Thyroid gland (tissue), 4 donors: ENCODE measurements at regions not wholly inside any gene's neighbourhood (a gene's known extent, or its start where the extent isn't known, plus 50 kb on each side); places are given as distances from the start of the nearest gene placed in this dataset.

Source experiments
- POLR2A ChIP-seq, 2 donors: fragments of 450-650 bp; IDR thresholded peaks; one replicate each; pipeline ENCODE4 v1.6.1; 2017; ENCODE audit warnings: antibody characterized with exemption in 2 of 2, mild to moderate bottlenecking in 2 of 2, moderate library complexity in 1 of 2
- TF ChIP-seq, protein P1 (sequence below), 6 experiments: fragments of 200-600 bp in 3 of 6; fragments of 450-650 bp in 3 of 6; sonication (generic) in 3 of 6; IDR thresholded peaks; one replicate each; pipeline ENCODE4 v1.5.1; 2016 to 2019; ENCODE audit warnings: antibody characterized with exemption in 6 of 6, mild to moderate bottlenecking in 2 of 6, inconsistent platforms in 1 of 6, moderate library complexity in 1 of 6

DNA sequence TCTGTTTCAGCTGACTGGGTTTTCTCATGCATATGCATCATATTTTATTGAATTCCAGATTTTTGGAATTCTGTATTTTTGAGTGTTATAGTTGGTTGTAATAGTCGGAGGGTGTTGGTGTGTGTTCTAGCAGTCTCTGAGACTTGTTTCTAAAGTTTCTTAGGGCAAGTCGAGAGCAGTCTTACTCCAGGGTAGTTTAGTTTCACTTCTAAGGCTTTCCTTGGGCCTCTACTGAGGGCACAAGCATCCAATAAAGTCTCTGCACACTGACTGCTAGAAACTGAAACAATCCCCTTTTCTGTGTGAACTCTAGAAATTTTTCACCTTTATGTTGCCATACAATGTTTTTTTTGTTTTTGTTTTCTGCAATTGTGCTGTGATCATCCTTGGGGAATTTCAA is 663.7 kb upstream of the LRATD1 start:
- no peak for TF ChIP-seq POLR2A (IDR thresholded peaks at IDR 0.05)
- TF ChIP-seq, protein P1, sequence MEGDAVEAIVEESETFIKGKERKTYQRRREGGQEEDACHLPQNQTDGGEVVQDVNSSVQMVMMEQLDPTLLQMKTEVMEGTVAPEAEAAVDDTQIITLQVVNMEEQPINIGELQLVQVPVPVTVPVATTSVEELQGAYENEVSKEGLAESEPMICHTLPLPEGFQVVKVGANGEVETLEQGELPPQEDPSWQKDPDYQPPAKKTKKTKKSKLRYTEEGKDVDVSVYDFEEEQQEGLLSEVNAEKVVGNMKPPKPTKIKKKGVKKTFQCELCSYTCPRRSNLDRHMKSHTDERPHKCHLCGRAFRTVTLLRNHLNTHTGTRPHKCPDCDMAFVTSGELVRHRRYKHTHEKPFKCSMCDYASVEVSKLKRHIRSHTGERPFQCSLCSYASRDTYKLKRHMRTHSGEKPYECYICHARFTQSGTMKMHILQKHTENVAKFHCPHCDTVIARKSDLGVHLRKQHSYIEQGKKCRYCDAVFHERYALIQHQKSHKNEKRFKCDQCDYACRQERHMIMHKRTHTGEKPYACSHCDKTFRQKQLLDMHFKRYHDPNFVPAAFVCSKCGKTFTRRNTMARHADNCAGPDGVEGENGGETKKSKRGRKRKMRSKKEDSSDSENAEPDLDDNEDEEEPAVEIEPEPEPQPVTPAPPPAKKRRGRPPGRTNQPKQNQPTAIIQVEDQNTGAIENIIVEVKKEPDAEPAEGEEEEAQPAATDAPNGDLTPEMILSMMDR (IDR thresholded peaks at IDR 0.05): no peak
